HAP-1 (cell line): ENCODE measurements at regions not wholly inside any gene's neighbourhood (a gene's known extent, or its start where the extent isn't known, plus 50 kb on each side); places are given as distances from the start of the nearest gene placed in this dataset.
"Not testable (repeated sequence)": the region's sequence is repeated elsewhere in the genome, so short reads cannot be mapped to it uniquely, and the experiment has no call there.

ENCODE experiments used
- DNase-seq, 2 experiments: peaks; one replicate each; pipeline ENCODE4 v3.0.0-alpha.2; 2016 to 2020; ENCODE audit warnings: low spot score in 2 of 2
- H3K27me3 ChIP-seq: fragments of 250-450 bp; sonication (Bioruptor Pico); 2 replicates; pipeline ENCODE4 v1.5.1; 2020; ENCODE audit warnings: low read depth, mild to moderate bottlenecking, moderate library complexity
- H3K36me3 ChIP-seq: fragments of 250-450 bp; sonication (Bioruptor Pico); replicated peaks from 2 replicates; pipeline ENCODE4 v1.5.1; 2020; ENCODE audit warnings: mild to moderate bottlenecking
- H3K4me1 ChIP-seq: fragments of 250-450 bp; sonication (Bioruptor Pico); 2 replicates; pipeline ENCODE4 v1.5.1; 2020; ENCODE audit warnings: mild to moderate bottlenecking
- H3K4me3 ChIP-seq: fragments of 250-450 bp; sonication (Bioruptor Pico); 2 replicates; pipeline ENCODE4 v1.5.1; 2020; ENCODE audit warnings: mild to moderate bottlenecking, moderate library complexity
- H3K9me3 ChIP-seq: fragments of 250-450 bp; sonication (Bioruptor Pico); 2 replicates; pipeline ENCODE4 v1.5.1; 2020; ENCODE audit warnings: mild to moderate bottlenecking, moderate library complexity
- in situ Hi-C: fragments of 300-500 bp; cut with MboI; formaldehyde crosslinking; loops from 3 replicates; pipeline ENCODE4 v1.14.3; 2020; ENCODE audit warnings: low sequenced_read_pairs, inconsistent platforms, mixed read lengths

- in situ Hi-C loops, result loop anchor here (25.0 kb wide), 1 partner anchor 490 kb away; no protein-coding TSS in a partner anchor
- H3K27me3 ChIP-seq, result no peaks in the 10 kb centered on the region
Observed at GRCh38 chr3:170802164-170803151, 67.5 kb downstream of the RPL22L1 start.

GRCh38 chr3:170801597-170801996 is 68.4 kb downstream of the RPL22L1 start:
- Histone ChIP-seq H3K4me1 (peaks cover 5% of the 10 kb centered on the region), H3K36me3 (no peaks in the 10 kb centered on the region), H3K4me3 (no peak overlapping the region), H3K27me3 (no peaks in the 10 kb centered on the region), H3K9me3 (no peaks in the 10 kb centered on the region)
- no peak for DNase-seq
- in situ Hi-C loops, result loop anchor here (25.0 kb wide), 1 partner anchor 489 kb away; no protein-coding TSS in a partner anchor

More at GRCh38 chr3:170802164-170803151, 67.5 kb downstream of the RPL22L1 start:
- H3K9me3 ChIP-seq, result no peaks in the 10 kb centered on the region
- peaks cover 9% of the 10 kb centered on the region for H3K4me1 ChIP-seq
- no peaks in the 10 kb centered on the region for H3K36me3 ChIP-seq
- no peak for DNase-seq
- no peak overlapping the region for H3K4me3 ChIP-seq

GRCh38 chr3:170800275-170800674 is 69.7 kb downstream of the RPL22L1 start:
- H3K4me1 ChIP-seq, H3K9me3 ChIP-seq, DNase-seq, H3K27me3 ChIP-seq, H3K36me3 ChIP-seq, H3K4me3 ChIP-seq: not testable (repeated sequence)
- in situ Hi-C loops, result loop anchor here (25.0 kb wide), 1 partner anchor 488 kb away; no protein-coding TSS in a partner anchor

- in situ Hi-C loops, result no loop called here
- no peak for DNase-seq
- H3K9me3 ChIP-seq, result no peaks in the 10 kb centered on the region
- H3K4me1 ChIP-seq, result no peaks in the 10 kb centered on the region
- no peaks in the 10 kb centered on the region for H3K27me3 ChIP-seq
- H3K4me3 ChIP-seq, result no peak overlapping the region
- no peaks in the 10 kb centered on the region for H3K36me3 ChIP-seq
Observed at GRCh38 chr3:170799009-170799408, 71.0 kb downstream of the RPL22L1 start.

DNA sequence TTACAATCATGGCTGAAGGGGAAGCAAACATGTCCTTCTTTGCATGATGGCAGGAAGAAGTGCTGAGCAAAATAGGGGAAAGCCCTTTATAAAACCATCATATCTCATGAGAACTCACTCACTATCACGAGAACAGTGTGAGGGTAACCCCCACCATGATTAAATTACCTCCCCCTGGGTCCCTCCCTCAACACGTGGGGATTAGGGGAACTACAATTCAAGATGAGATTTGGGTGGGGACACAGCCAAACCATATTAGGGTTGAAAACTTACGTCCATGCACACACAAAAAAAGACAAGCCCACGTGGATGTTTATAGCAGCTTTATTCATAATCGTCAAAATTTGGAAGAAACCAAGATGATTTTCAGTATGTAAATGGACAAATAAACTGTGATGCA is 72.3 kb downstream of the RPL22L1 start:
- DNase-seq, result no peak
- Histone ChIP-seq H3K9me3 (no peaks in the 10 kb centered on the region), H3K4me1 (no peaks in the 10 kb centered on the region; the same call in none of the 2 replicates), H3K27me3 (no peaks in the 10 kb centered on the region), H3K36me3 (no peaks in the 10 kb centered on the region), H3K4me3 (no peak overlapping the region)
- in situ Hi-C loops, result no loop called here

DNA sequence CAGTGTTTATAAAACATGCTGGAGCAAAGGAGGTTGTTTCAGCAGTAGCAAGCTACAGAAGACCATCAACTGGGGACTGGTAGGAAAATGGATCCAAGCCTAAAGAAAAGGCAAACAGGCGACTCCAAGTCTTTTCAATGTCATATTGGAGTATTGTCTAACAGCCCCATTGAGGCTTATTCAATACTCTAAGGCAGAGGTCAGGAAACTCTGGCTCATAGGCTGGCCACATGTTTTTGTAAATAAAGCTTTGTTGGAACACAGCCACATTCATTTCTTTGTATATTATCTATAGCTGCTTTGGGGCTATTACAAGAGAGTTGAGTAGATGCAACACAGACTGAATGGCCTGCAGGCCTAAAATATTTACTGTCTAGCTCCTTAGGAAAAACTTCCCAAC is 77.5 kb downstream of the RPL22L1 start:
- H3K27me3 ChIP-seq, result no peaks in the 10 kb centered on the region
- DNase-seq, result no peak
- H3K9me3 ChIP-seq, result no peaks in the 10 kb centered on the region
- in situ Hi-C loops, result no loop called here
- H3K36me3 ChIP-seq, result no peaks in the 10 kb centered on the region
- H3K4me1 ChIP-seq, result no peaks in the 10 kb centered on the region; the same call in none of the 2 replicates
- H3K4me3 ChIP-seq, result no peak overlapping the region

DNA sequence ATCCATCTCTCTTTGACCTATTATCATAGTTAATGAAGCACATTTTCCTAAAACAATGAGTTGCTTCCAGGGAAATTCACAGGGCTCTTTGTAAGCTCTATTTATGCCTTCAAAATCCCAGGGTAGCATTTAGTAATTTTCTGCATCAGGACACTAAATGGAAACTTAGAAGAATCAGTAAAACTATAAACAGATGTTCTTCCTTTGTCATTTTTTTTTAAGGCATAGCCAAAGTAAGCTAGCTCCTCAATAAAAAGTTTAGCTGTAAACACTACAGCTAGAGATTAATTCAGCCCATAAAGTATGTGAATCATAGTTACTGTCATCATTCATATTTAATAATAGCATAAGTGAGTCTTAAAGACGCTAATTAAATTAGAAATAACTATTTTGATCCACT is 79.3 kb downstream of the RPL22L1 start:
- H3K36me3 ChIP-seq, result no peaks in the 10 kb centered on the region
- no peaks in the 10 kb centered on the region for H3K9me3 ChIP-seq
- no peaks in the 10 kb centered on the region; the same call in none of the 2 replicates for H3K4me1 ChIP-seq
- DNase-seq, result no peak
- H3K27me3 ChIP-seq, result no peaks in the 10 kb centered on the region
- no peak overlapping the region for H3K4me3 ChIP-seq
- in situ Hi-C loops, result no loop called here

- H3K9me3 ChIP-seq, result no peaks in the 10 kb centered on the region
- no peaks in the 10 kb centered on the region; the same call in 1 of the 2 replicates for H3K4me1 ChIP-seq
- no peak for DNase-seq
- no peak overlapping the region for H3K4me3 ChIP-seq
- in situ Hi-C loops, result no loop called here
- no peaks in the 10 kb centered on the region for H3K27me3 ChIP-seq
- H3K36me3 ChIP-seq, result no peaks in the 10 kb centered on the region
Observed at GRCh38 chr3:170787464-170787863, 82.5 kb downstream of the RPL22L1 start.

- no peaks in the 10 kb centered on the region for H3K27me3 ChIP-seq
- no peak for DNase-seq
- H3K4me1 ChIP-seq, result no peaks in the 10 kb centered on the region
- H3K9me3 ChIP-seq, result no peaks in the 10 kb centered on the region
- no peaks in the 10 kb centered on the region for H3K36me3 ChIP-seq
- in situ Hi-C loops, result no loop called here
- H3K4me3 ChIP-seq, result no peak overlapping the region
Observed at GRCh38 chr3:170785454-170785853, 84.5 kb downstream of the RPL22L1 start.

- no peak overlapping the region for H3K4me3 ChIP-seq
- no peak for DNase-seq
- in situ Hi-C loops, result no loop called here
- H3K36me3 ChIP-seq, result no peaks in the 10 kb centered on the region
- no peaks in the 10 kb centered on the region for H3K4me1 ChIP-seq
- no peaks in the 10 kb centered on the region for H3K27me3 ChIP-seq
- no peaks in the 10 kb centered on the region for H3K9me3 ChIP-seq
Observed at GRCh38 chr3:170784406-170784805, 85.6 kb downstream of the RPL22L1 start.

GRCh38 chr3:170780955-170781354 is 89.0 kb downstream of the RPL22L1 start:
- no peaks in the 10 kb centered on the region for H3K9me3 ChIP-seq
- no peak for DNase-seq
- H3K27me3 ChIP-seq, result no peaks in the 10 kb centered on the region
- no peak overlapping the region for H3K4me3 ChIP-seq
- no peaks in the 10 kb centered on the region for H3K36me3 ChIP-seq
- in situ Hi-C loops, result no loop called here
- H3K4me1 ChIP-seq, result no peaks in the 10 kb centered on the region

GRCh38 chr3:170780471-170780870 is 89.5 kb downstream of the RPL22L1 start:
- no peaks in the 10 kb centered on the region for H3K27me3 ChIP-seq
- DNase-seq, result no peak
- in situ Hi-C loops, result no loop called here
- no peaks in the 10 kb centered on the region for H3K9me3 ChIP-seq
- no peaks in the 10 kb centered on the region for H3K4me1 ChIP-seq
- no peak overlapping the region for H3K4me3 ChIP-seq
- H3K36me3 ChIP-seq, result no peaks in the 10 kb centered on the region

DNA sequence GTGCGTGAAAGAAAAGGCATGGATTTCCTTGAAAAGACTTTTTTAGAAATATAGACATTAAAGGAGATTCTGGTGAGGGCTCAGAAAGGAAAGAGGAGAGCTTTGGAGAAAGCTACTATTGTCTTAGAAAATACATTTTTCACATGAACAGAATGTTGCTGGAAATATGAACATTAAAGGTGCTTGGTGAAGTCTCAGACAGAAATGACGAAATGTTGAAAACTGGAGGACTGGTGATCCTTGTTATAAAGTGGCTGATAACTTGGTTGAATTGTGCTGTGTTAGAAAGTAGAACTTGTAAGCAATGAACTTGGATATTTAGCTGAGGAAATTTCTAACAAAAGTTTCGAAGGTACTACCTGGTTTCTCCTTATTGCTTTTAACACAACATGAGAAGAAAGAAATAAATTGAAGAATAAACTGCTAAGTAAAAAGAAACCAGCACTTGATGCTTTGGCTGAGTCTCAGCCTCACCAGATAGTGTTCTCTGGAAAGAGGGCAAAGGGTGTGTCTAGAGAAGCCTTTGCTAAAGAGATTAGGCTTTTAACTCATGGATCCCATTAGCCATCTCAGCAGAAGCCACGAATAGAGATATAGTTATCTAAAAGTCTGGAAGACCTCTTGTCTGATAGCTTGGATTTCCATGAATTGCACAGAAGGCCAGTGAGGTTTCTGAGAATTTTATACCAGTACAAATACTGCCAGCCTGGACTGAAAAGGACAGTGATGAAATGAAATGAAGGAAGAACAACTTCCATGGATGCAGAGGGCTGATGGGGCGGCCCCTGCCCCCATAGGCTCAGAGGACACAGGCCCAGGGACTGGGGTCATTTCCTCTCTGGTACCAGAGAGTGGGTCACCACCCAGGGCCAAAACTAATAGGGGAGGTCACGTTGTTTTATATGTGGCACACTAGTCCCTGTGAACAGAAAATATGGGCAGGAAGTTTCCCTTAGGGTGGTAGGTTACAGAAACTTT is 91.5 kb downstream of the RPL22L1 start:
- no peaks in the 10 kb centered on the region for H3K36me3 ChIP-seq
- no peak for DNase-seq
- H3K4me3 ChIP-seq, result no peak overlapping the region
- no peaks in the 10 kb centered on the region for H3K4me1 ChIP-seq
- no peaks in the 10 kb centered on the region for H3K9me3 ChIP-seq
- no peaks in the 10 kb centered on the region for H3K27me3 ChIP-seq
- in situ Hi-C loops, result no loop called here
